HEK293 (cell line): ENCODE measurements at regions not wholly inside any gene's neighbourhood (a gene's known extent, or its start where the extent isn't known, plus 50 kb on each side); places are given as distances from the start of the nearest gene placed in this dataset.

Source experiments
- CTCF ChIA-PET: fragments of 350-600 bp; formaldehyde crosslinking; extraction: SDS; loops from one replicate; lab custom pipeline; 2021; ENCODE audit warnings: antibody characterized with exemption; lab: Yijun Ruan, JAX
- POLR2A ChIA-PET: fragments of 300-600 bp; formaldehyde crosslinking; extraction: SDS; loops from one replicate; lab custom pipeline; 2020; ENCODE audit warnings: antibody characterized with exemption, inconsistent platforms; lab: Yijun Ruan, JAX
- H3K27ac ChIP-seq: fragments of 200-500 bp; sonication (Bioruptor generic); 2 replicates; pipeline ENCODE4 v1.5.1; 2014; ENCODE audit warnings: low read depth, low read length, control low read depth, inconsistent platforms; ENCODE audit errors: extremely low read depth
- H3K36me3 ChIP-seq, 2 experiments: fragments of 200-500 bp in 1 of 2; sonication (Bioruptor generic) in 1 of 2; 1 replicate in 1 of 2; 2 replicates in 1 of 2; pipeline ENCODE4 v1.5.1; 2014 to 2017; ENCODE audit warnings: inconsistent platforms in 2 of 2, low read length in 2 of 2; ENCODE audit not compliant: control insufficient read depth in 2 of 2, insufficient read depth in 1 of 2
- H3K4me1 ChIP-seq: fragments of 200-500 bp; sonication (Bioruptor generic); 2 replicates; pipeline ENCODE4 v1.5.1; 2014; ENCODE audit warnings: mild to moderate bottlenecking, low read length, inconsistent platforms; ENCODE audit not compliant: control insufficient read depth, insufficient read depth
- H3K4me3 ChIP-seq: 2 replicates; pipeline ENCODE4 v1.5.1; 2011; ENCODE audit warnings: low read depth, mild to moderate bottlenecking, control low read depth, low read length, moderate library complexity
- H3K9me3 ChIP-seq: fragments of 200-500 bp; sonication (Bioruptor generic); 2 replicates; pipeline ENCODE4 v1.5.1; 2014; ENCODE audit warnings: low read depth, low read length, inconsistent platforms; ENCODE audit not compliant: control insufficient read depth, insufficient read depth
- BCL11A ChIP-seq: fragments of 450-650 bp; formaldehyde crosslinking; IDR thresholded peaks from 2 replicates; pipeline ENCODE4 v1.5.1; 2016; ENCODE audit warnings: low read depth, missing biosample characterization, missing genetic modification characterization
- GLI4 ChIP-seq: fragments of 450-650 bp; formaldehyde crosslinking; IDR thresholded peaks from 2 replicates; pipeline ENCODE4 v1.5.1; 2016; ENCODE audit warnings: missing biosample characterization, missing genetic modification characterization
- HOXC10 ChIP-seq: sonication (generic); formaldehyde crosslinking; IDR thresholded peaks from 2 replicates; pipeline ENCODE4 v1.8.1; 2023; ENCODE audit warnings: mild to moderate bottlenecking, missing genetic modification reagents
- PRDM1 ChIP-seq: fragments of 450-650 bp; formaldehyde crosslinking; IDR thresholded peaks from 2 replicates; pipeline ENCODE4; 2016; ENCODE audit warnings: missing biosample characterization, missing genetic modification characterization
- YY2 ChIP-seq: fragments of 450-650 bp; formaldehyde crosslinking; IDR thresholded peaks from 2 replicates; pipeline ENCODE4 v1.5.1; 2016; ENCODE audit warnings: missing biosample characterization, missing genetic modification characterization
- ZNF155 ChIP-seq: fragments of 450-650 bp; formaldehyde crosslinking; IDR thresholded peaks from 2 replicates; pipeline ENCODE4 v1.5.1; 2016; ENCODE audit warnings: missing biosample characterization, missing genetic modification characterization
- ZNF404 ChIP-seq: fragments of 450-650 bp; formaldehyde crosslinking; IDR thresholded peaks from 2 replicates; pipeline ENCODE4 v1.5.1; 2017; ENCODE audit warnings: missing biosample characterization, missing genetic modification characterization
- ZNF560 ChIP-seq: fragments of 450-650 bp; formaldehyde crosslinking; IDR thresholded peaks from 2 replicates; pipeline ENCODE4 v1.5.1; 2017; ENCODE audit warnings: missing biosample characterization, missing genetic modification characterization, borderline replicate concordance
- ZNF624 ChIP-seq: fragments of 450-650 bp; formaldehyde crosslinking; IDR thresholded peaks from 2 replicates; pipeline ENCODE4 v1.5.1; 2017; ENCODE audit warnings: missing biosample characterization, missing genetic modification characterization
- ZNF664 ChIP-seq: fragments of 450-650 bp; formaldehyde crosslinking; IDR thresholded peaks from 2 replicates; pipeline ENCODE4 v1.5.1; 2016; ENCODE audit warnings: missing biosample characterization, missing genetic modification characterization
- ZNF768 ChIP-seq: fragments of 450-650 bp; formaldehyde crosslinking; IDR thresholded peaks from 2 replicates; pipeline ENCODE4 v1.5.1; 2018; ENCODE audit warnings: missing biosample characterization, mild to moderate bottlenecking, missing genetic modification characterization
- ZNF777 ChIP-seq: fragments of 450-650 bp; formaldehyde crosslinking; IDR thresholded peaks from 2 replicates; pipeline ENCODE4 v1.5.1; 2017; ENCODE audit warnings: missing biosample characterization, missing genetic modification characterization, borderline replicate concordance
- TF ChIP-seq, protein P1 (sequence below): fragments of 450-650 bp; formaldehyde crosslinking; IDR thresholded peaks from 2 replicates; pipeline ENCODE4 v1.5.1; 2017; ENCODE audit warnings: missing biosample characterization, missing genetic modification characterization
- TF ChIP-seq, protein P2 (sequence below): fragments of 450-650 bp; formaldehyde crosslinking; IDR thresholded peaks from 2 replicates; pipeline ENCODE4 v1.5.1; 2016; ENCODE audit warnings: missing biosample characterization, missing genetic modification characterization
- TF ChIP-seq, protein P3 (sequence below): fragments of 450-650 bp; formaldehyde crosslinking; IDR thresholded peaks from 2 replicates; pipeline ENCODE4 v1.5.1; 2017; ENCODE audit warnings: missing biosample characterization, missing genetic modification characterization

DNA sequence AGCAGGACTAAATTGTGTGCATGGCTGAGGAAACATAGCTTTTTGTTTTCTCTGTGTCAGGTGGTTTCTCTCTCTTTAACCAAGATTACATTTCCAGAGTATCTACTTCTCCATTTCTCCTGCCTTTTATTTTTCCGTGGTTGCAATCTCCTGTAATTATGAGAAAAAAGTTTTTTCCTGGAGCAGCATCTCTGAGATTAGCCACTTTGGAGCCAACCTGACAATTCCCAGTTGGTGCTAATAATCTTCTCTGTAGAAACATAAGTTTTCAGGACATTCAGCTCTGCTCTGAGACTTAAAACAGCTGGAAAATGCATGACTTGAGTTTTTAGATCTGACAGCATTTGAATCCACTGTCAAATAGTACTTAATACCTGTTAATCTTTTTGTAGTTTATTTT is 67.1 kb upstream of the GAS1 start (continued):
- TF ChIP-seq, protein P1, sequence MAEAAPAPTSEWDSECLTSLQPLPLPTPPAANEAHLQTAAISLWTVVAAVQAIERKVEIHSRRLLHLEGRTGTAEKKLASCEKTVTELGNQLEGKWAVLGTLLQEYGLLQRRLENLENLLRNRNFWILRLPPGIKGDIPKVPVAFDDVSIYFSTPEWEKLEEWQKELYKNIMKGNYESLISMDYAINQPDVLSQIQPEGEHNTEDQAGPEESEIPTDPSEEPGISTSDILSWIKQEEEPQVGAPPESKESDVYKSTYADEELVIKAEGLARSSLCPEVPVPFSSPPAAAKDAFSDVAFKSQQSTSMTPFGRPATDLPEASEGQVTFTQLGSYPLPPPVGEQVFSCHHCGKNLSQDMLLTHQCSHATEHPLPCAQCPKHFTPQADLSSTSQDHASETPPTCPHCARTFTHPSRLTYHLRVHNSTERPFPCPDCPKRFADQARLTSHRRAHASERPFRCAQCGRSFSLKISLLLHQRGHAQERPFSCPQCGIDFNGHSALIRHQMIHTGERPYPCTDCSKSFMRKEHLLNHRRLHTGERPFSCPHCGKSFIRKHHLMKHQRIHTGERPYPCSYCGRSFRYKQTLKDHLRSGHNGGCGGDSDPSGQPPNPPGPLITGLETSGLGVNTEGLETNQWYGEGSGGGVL (tag by site-specific recombination) = no peak
- TF ChIP-seq, protein P2, sequence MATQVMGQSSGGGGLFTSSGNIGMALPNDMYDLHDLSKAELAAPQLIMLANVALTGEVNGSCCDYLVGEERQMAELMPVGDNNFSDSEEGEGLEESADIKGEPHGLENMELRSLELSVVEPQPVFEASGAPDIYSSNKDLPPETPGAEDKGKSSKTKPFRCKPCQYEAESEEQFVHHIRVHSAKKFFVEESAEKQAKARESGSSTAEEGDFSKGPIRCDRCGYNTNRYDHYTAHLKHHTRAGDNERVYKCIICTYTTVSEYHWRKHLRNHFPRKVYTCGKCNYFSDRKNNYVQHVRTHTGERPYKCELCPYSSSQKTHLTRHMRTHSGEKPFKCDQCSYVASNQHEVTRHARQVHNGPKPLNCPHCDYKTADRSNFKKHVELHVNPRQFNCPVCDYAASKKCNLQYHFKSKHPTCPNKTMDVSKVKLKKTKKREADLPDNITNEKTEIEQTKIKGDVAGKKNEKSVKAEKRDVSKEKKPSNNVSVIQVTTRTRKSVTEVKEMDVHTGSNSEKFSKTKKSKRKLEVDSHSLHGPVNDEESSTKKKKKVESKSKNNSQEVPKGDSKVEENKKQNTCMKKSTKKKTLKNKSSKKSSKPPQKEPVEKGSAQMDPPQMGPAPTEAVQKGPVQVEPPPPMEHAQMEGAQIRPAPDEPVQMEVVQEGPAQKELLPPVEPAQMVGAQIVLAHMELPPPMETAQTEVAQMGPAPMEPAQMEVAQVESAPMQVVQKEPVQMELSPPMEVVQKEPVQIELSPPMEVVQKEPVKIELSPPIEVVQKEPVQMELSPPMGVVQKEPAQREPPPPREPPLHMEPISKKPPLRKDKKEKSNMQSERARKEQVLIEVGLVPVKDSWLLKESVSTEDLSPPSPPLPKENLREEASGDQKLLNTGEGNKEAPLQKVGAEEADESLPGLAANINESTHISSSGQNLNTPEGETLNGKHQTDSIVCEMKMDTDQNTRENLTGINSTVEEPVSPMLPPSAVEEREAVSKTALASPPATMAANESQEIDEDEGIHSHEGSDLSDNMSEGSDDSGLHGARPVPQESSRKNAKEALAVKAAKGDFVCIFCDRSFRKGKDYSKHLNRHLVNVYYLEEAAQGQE (tag by site-specific recombination) = no peak
- no peak for TF ChIP-seq ZNF155 (tag by site-specific recombination)

DNA sequence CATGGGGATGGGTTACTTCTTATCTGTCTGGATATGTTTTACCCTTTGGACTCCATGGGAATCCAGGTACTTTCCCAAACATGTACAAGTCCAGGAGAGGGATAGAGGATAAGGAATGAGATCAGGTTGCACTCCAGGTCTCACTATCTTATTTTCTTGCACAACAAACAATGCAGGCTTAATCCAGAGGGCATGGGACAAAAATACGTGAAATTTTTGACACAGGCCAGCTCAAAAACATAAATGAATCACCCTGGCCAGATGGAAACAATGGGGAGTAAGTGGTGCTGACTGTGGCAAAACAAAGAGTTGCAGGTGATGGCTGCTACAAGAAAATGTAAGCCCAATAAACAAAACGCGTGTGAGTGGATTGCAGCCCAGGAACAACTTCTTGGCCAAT is 69.4 kb upstream of the GAS1 start:
- Histone ChIP-seq H3K36me3 (no peaks in the 10 kb centered on the region), H3K4me1 (no peaks in the 10 kb centered on the region), H3K9me3 (no peaks in the 10 kb centered on the region), H3K27ac (no peak overlapping the region), H3K4me3 (no peak overlapping the region)
- CTCF ChIA-PET = no interaction called here
- TF ChIP-seq ZNF664 (tag by site-specific recombination) (no peak), ZNF624 (tag by site-specific recombination) (no peak), ZNF404 (no peak), GLI4 (tag by site-specific recombination) (no peak), ZNF560 (tag by site-specific recombination) (no peak), HOXC10 (CRISPR knock-in tag) (no peak), PRDM1 (tag by site-specific recombination) (no peak), YY2 (tag by site-specific recombination) (no peak), BCL11A (tag by site-specific recombination) (no peak), ZNF768 (tag by site-specific recombination) (no peak), ZNF777 (tag by site-specific recombination) (no peak)
- POLR2A ChIA-PET = no interaction called here

DNA sequence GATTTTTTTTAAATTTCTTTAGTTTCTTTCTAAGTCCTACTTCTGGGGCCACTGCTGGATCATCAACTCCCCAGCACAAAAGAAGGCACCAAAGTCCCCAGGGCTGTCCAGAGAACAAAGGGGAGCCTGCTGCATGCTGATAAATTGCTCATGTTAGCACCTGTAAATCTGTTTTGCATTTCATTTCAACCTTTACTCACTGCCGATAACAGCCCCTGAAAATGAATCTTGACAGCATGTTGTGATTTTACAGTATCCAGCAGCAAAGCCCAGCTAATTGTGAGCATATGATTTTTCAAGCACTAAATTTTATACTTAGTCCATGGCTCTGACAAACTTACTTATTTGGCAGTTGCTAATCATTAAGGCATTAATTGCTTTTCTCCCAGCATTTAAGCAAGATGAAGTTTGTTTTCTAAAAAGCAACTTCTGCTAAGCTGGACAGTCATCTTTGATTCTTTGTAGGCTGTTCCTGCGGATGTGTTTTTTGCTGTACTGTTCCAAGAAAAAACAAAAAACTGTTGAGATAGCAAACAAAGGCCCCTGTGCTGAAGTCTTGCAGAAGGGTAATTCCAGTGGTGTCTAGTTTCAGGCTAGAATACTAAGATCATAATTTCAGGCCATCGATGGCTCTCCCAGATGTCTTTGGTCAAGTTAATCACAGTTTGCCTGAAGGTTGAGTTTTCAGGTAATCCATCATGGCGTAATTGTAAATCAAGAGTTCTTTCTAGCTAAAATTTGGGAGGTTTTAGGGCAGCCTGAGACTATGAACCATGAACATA is 73.1 kb upstream of the GAS1 start:
- H3K9me3 ChIP-seq = no peaks in the 10 kb centered on the region
- POLR2A ChIA-PET = no interaction called here
- H3K27ac ChIP-seq = no peak overlapping the region
- no peak overlapping the region for H3K4me3 ChIP-seq
- no peaks in the 10 kb centered on the region for H3K36me3 ChIP-seq
- CTCF ChIA-PET = no interaction called here
- TF ChIP-seq, protein P3, sequence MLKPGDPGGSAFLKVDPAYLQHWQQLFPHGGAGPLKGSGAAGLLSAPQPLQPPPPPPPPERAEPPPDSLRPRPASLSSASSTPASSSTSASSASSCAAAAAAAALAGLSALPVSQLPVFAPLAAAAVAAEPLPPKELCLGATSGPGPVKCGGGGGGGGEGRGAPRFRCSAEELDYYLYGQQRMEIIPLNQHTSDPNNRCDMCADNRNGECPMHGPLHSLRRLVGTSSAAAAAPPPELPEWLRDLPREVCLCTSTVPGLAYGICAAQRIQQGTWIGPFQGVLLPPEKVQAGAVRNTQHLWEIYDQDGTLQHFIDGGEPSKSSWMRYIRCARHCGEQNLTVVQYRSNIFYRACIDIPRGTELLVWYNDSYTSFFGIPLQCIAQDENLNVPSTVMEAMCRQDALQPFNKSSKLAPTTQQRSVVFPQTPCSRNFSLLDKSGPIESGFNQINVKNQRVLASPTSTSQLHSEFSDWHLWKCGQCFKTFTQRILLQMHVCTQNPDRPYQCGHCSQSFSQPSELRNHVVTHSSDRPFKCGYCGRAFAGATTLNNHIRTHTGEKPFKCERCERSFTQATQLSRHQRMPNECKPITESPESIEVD (tag by site-specific recombination) = 0 out of 2 replicates have a peak, but pooled peaks have one; percentile 15
- TF ChIP-seq, protein P2 (tag by site-specific recombination) = no peak
- no peaks in the 10 kb centered on the region for H3K4me1 ChIP-seq
